Mammary epithelial cell (primary cell): ENCODE measurements at regions not wholly inside any gene's neighbourhood (a gene's known extent, or its start where the extent isn't known, plus 50 kb on each side); places are given as distances from the start of the nearest gene placed in this dataset.

Source experiments
- EZH2 ChIP-seq: IDR thresholded peaks from 2 replicates; pipeline ENCODE4 v1.6.1; 2012; ENCODE audit warnings: low read length, inconsistent platforms, borderline replicate concordance
- TF ChIP-seq, protein P1 (sequence below), 2 donors: IDR thresholded peaks in 1 of 2; conservative IDR thresholded peaks in 1 of 2; 2 replicates each; pipeline ENCODE4 v1.5.1; 2011 to 2012; ENCODE audit warnings: inconsistent platforms in 2 of 2, low read length in 2 of 2, mild to moderate bottlenecking in 2 of 2, control low read depth in 1 of 2, low read depth in 1 of 2; ENCODE audit not compliant: insufficient read depth in 1 of 2; ENCODE audit errors: extremely low read depth in 1 of 2

DNA sequence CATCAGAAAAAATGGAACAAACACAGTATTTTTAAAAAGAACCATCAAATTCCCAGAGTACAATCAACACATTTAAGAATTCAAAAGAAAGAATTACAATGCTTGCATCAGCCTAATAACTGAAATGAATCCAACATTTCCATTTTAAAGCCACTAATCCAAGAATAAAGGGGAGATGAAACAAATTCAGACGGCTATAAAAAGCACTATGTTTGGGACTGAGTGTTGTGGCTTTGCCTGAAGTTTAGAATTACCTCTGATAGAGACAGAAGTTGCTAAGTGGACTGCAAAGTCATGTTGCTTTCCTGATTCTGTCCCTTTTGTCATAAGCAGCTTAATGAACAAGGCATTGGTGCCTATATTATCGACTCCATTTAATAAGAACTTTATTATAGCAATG, 135.4 kb upstream of the RGMB start:
- TF ChIP-seq, protein P1, sequence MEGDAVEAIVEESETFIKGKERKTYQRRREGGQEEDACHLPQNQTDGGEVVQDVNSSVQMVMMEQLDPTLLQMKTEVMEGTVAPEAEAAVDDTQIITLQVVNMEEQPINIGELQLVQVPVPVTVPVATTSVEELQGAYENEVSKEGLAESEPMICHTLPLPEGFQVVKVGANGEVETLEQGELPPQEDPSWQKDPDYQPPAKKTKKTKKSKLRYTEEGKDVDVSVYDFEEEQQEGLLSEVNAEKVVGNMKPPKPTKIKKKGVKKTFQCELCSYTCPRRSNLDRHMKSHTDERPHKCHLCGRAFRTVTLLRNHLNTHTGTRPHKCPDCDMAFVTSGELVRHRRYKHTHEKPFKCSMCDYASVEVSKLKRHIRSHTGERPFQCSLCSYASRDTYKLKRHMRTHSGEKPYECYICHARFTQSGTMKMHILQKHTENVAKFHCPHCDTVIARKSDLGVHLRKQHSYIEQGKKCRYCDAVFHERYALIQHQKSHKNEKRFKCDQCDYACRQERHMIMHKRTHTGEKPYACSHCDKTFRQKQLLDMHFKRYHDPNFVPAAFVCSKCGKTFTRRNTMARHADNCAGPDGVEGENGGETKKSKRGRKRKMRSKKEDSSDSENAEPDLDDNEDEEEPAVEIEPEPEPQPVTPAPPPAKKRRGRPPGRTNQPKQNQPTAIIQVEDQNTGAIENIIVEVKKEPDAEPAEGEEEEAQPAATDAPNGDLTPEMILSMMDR (conservative IDR thresholded peaks at IDR 0.05 in 1 of 2, IDR thresholded peaks at IDR 0.05 in 1 of 2; ENCODE audit: extremely low read depth in 1 of 2, insufficient read depth in 1 of 2, low read depth in 1 of 2, low read length in 2 of 2) = no peak
- TF ChIP-seq EZH2 = no peak
